A549 (cell line): ENCODE measurements at regions not wholly inside any gene's neighbourhood (a gene's known extent, or its start where the extent isn't known, plus 50 kb on each side); places are given as distances from the start of the nearest gene placed in this dataset.

ENCODE experiments used
- ATAC-seq, 2 experiments: fragments of 200-7000 bp in 1 of 2; fragments of >200 bp in 1 of 2; cut with Nextera tagmentation in 1 of 2; cut with Tn5 transposase in 1 of 2; 3 replicates each; pipeline versions ENCODE4 v1.8.0 to v1.9.1; 2018 to 2020; ENCODE audit warnings: mild to moderate bottlenecking in 1 of 2, moderate library complexity in 1 of 2
- CTCF ChIA-PET: fragments of 300-600 bp; sonication (Branson Sonifier 250); formaldehyde crosslinking; extraction: SDS; loops from one replicate; lab custom pipeline; 2021; ENCODE audit warnings: antibody characterized with exemption, inconsistent platforms; lab: Yijun Ruan, JAX
- POLR2A ChIA-PET: fragments of 350-600 bp; formaldehyde crosslinking; extraction: SDS; loops from one replicate; lab custom pipeline; 2021; ENCODE audit warnings: antibody characterized with exemption, inconsistent platforms; lab: Yijun Ruan, JAX
- DNase-seq, 2 experiments: peaks; one replicate each; pipeline versions ENCODE4 v3.0.0 to v3.0.0-alpha.2; 2011 to 2016; ENCODE audit warnings: low read depth in 1 of 2, low spot score in 1 of 2
- FAIRE-seq: peaks from 2 replicates; lab custom pipeline; 2011; peaks lifted over from hg19 to GRCh38; lab: Jason Lieb, UNC
- H3K27ac ChIP-seq, 2 experiments: fragments of >200 bp; sonication (Bioruptor Twin); formaldehyde crosslinking; 3 replicates each; pipeline ENCODE4 v1.5.1; 2016 to 2017
- H3K4me1 ChIP-seq: fragments of >200 bp; sonication (Bioruptor Twin); formaldehyde crosslinking; 3 replicates; pipeline ENCODE4 v1.6.1; 2016
- H3K4me2 ChIP-seq: fragments of >200 bp; sonication (Bioruptor Twin); formaldehyde crosslinking; 3 replicates; pipeline ENCODE4 v1.6.1; 2016
- H3K4me3 ChIP-seq: fragments of >200 bp; sonication (Bioruptor Twin); formaldehyde crosslinking; 3 replicates; pipeline ENCODE4 v1.5.1; 2016
- H3K9me3 ChIP-seq: fragments of >200 bp; sonication (Bioruptor Twin); formaldehyde crosslinking; 3 replicates; pipeline ENCODE4 v1.6.1; 2016
- BHLHE40 ChIP-seq: IDR thresholded peaks from 2 replicates; pipeline ENCODE4 v1.6.1; 2012; ENCODE audit warnings: low read depth, low read length, inconsistent platforms
- CBX2 ChIP-seq: fragments of 200-600 bp; sonication (generic); IDR thresholded peaks from 2 replicates; pipeline ENCODE4 v1.6.1; 2016; ENCODE audit warnings: low read depth, mild to moderate bottlenecking, borderline replicate concordance
- CHD2 ChIP-seq: fragments of 150-350 bp; IDR thresholded peaks from 2 replicates; pipeline ENCODE4 v1.6.1; 2014; ENCODE audit warnings: low read length; ENCODE audit not compliant: partially characterized antibody
- FOSB ChIP-seq: fragments of 250-450 bp; sonication (Bioruptor Pico); IDR thresholded peaks from 2 replicates; pipeline ENCODE4 v1.5.0; 2020; ENCODE audit warnings: mild to moderate bottlenecking, moderate library complexity
- HDAC2 ChIP-seq: fragments of 200-600 bp; sonication (generic); IDR thresholded peaks from 2 replicates; pipeline ENCODE4 v1.6.1; 2016
- HEYL ChIP-seq: fragments of 250-450 bp; sonication (Bioruptor Pico); IDR thresholded peaks from 2 replicates; pipeline ENCODE4 v1.8.0; 2021; ENCODE audit warnings: mild to moderate bottlenecking, moderate library complexity
- HOXB5 ChIP-seq: fragments of 250-450 bp; sonication (Bioruptor Pico); IDR thresholded peaks from 2 replicates; pipeline ENCODE4 v1.5.0; 2020; ENCODE audit warnings: mild to moderate bottlenecking, moderate library complexity
- KDM1A ChIP-seq: fragments of 200-600 bp; sonication (generic); IDR thresholded peaks from 2 replicates; pipeline ENCODE4 v1.6.1; 2016; ENCODE audit warnings: low read depth, mild to moderate bottlenecking
- KDM5A ChIP-seq: fragments of 200-600 bp; sonication (generic); IDR thresholded peaks from 2 replicates; pipeline ENCODE4 v1.6.1; 2016; ENCODE audit warnings: antibody characterized with exemption, mild to moderate bottlenecking
- NFE2L2 ChIP-seq: fragments of 150-350 bp; conservative IDR thresholded peaks from 2 replicates; pipeline ENCODE4 v1.6.1; 2014; ENCODE audit warnings: low read length
- PHF8 ChIP-seq: fragments of 200-600 bp; sonication (generic); IDR thresholded peaks from 2 replicates; pipeline ENCODE4 v1.6.1; 2016; ENCODE audit warnings: low read depth, mild to moderate bottlenecking, antibody characterized with exemption, moderate library complexity, borderline replicate concordance
- RAD21 ChIP-seq, 2 experiments: fragments of >200 bp in 1 of 2; sonication (Bioruptor Twin) in 1 of 2; formaldehyde crosslinking in 1 of 2; IDR thresholded peaks in 1 of 2; conservative IDR thresholded peaks in 1 of 2; 2 replicates in 1 of 2; 3 replicates in 1 of 2; pipeline ENCODE4 v1.6.1; 2012 to 2018; ENCODE audit warnings: inconsistent platforms in 1 of 2
- RARB ChIP-seq: fragments of 250-450 bp; sonication (Bioruptor Pico); IDR thresholded peaks from 2 replicates; pipeline ENCODE4 v1.8.0; 2021; ENCODE audit warnings: mild to moderate bottlenecking, moderate library complexity
- RCOR1 ChIP-seq: fragments of 150-350 bp; IDR thresholded peaks from 2 replicates; pipeline ENCODE4 v1.6.1; 2014; ENCODE audit warnings: antibody characterized with exemption, low read length, low read depth
- RFX5 ChIP-seq: fragments of 450-650 bp; IDR thresholded peaks from 2 replicates; pipeline ENCODE4 v1.7.1; 2014; ENCODE audit warnings: antibody characterized with exemption, mild to moderate bottlenecking, moderate library complexity
- RNF2 ChIP-seq: fragments of 200-600 bp; sonication (generic); IDR thresholded peaks from 2 replicates; pipeline ENCODE4 v1.6.1; 2016; ENCODE audit warnings: low read depth, mild to moderate bottlenecking, antibody characterized with exemption, moderate library complexity, borderline replicate concordance
- SREBF2 ChIP-seq: fragments of 450-650 bp; IDR thresholded peaks from 2 replicates; pipeline ENCODE4 v1.6.1; 2014; ENCODE audit warnings: mild to moderate bottlenecking, moderate library complexity
- ZFP36 ChIP-seq: fragments of 450-650 bp; IDR thresholded peaks from 2 replicates; pipeline ENCODE4 v1.6.1; 2014; ENCODE audit warnings: borderline replicate concordance; ENCODE audit not compliant: partially characterized antibody
- WGBS: methylation state at CpG from one replicate; pipeline ENCODE4 v1.1.6; 2017; ENCODE audit errors: missing lambda C conversion rate; 5-methylcytosine and 5-hydroxymethylcytosine counted together
- TF ChIP-seq, protein P1 (sequence below): fragments of >200 bp; sonication (Bioruptor Twin); formaldehyde crosslinking; IDR thresholded peaks from 3 replicates; pipeline ENCODE4 v1.6.1; 2016
- TF ChIP-seq, protein P2 (sequence below): IDR thresholded peaks from 2 replicates; pipeline ENCODE4 v1.6.1; 2012; ENCODE audit warnings: low read depth, borderline replicate concordance
- TF ChIP-seq, protein P3 (sequence below): IDR thresholded peaks from 2 replicates; pipeline ENCODE4 v1.6.1; 2012
- TF ChIP-seq, protein P4 (sequence below): fragments of 250-450 bp; sonication (Bioruptor Pico); IDR thresholded peaks from 2 replicates; pipeline ENCODE4 v1.5.0; 2021; ENCODE audit warnings: mild to moderate bottlenecking, moderate library complexity, borderline replicate concordance
- TF ChIP-seq, protein P5 (sequence below): fragments of 150-350 bp; IDR thresholded peaks from 2 replicates; pipeline ENCODE4 v1.6.1; 2014; ENCODE audit warnings: low read depth, mild to moderate bottlenecking, low read length
- TF ChIP-seq, protein P6 (sequence below): IDR thresholded peaks from 2 replicates; pipeline ENCODE4 v1.6.1; 2012
- TF ChIP-seq, protein P7 (sequence below): fragments of >200 bp; sonication (Bioruptor Twin); formaldehyde crosslinking; IDR thresholded peaks from 2 replicates; pipeline ENCODE4 v1.6.1; 2016
- TF ChIP-seq, protein P8 (sequence below): fragments of 450-650 bp; IDR thresholded peaks from 2 replicates; pipeline ENCODE4 v1.6.1; 2014; ENCODE audit warnings: antibody characterized with exemption

DNA sequence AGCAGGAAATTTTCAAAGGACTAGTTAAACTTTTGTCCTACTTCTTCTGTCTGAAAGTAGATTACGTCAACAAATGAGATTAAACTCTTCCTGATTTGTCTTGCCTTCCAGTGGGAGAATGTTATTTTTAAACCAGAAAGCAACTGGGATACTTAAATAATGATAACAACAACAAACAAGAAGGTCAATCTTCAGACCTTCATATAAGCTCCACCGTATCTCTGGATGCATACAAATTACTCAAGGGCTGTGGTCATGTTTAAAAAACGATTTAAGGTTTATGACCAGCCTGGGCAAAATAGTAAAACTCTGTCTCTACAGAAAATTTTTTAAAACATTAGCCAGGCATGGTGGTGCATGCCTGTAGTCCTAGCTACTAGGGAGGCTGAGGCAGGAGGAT, 145.3 kb upstream of the NPHP3 start:
- FAIRE-seq: no peak
- ATAC-seq: no peak
- DNase-seq: no peak
- H3K4me3 ChIP-seq: no peak overlapping the region
- POLR2A ChIA-PET: no interaction called here
- H3K27ac ChIP-seq: no peak overlapping the region
- TF ChIP-seq, protein P1, sequence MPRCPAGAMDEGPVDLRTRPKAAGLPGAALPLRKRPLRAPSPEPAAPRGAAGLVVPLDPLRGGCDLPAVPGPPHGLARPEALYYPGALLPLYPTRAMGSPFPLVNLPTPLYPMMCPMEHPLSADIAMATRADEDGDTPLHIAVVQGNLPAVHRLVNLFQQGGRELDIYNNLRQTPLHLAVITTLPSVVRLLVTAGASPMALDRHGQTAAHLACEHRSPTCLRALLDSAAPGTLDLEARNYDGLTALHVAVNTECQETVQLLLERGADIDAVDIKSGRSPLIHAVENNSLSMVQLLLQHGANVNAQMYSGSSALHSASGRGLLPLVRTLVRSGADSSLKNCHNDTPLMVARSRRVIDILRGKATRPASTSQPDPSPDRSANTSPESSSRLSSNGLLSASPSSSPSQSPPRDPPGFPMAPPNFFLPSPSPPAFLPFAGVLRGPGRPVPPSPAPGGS: no peak
- no peak for TF ChIP-seq NFE2L2
- TF ChIP-seq RCOR1: no peak
- no peak for TF ChIP-seq PHF8
- TF ChIP-seq HEYL: no peak
- TF ChIP-seq, protein P2, sequence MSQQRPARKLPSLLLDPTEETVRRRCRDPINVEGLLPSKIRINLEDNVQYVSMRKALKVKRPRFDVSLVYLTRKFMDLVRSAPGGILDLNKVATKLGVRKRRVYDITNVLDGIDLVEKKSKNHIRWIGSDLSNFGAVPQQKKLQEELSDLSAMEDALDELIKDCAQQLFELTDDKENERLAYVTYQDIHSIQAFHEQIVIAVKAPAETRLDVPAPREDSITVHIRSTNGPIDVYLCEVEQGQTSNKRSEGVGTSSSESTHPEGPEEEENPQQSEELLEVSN: no peak
- no peak for TF ChIP-seq BHLHE40
- TF ChIP-seq, protein P3, sequence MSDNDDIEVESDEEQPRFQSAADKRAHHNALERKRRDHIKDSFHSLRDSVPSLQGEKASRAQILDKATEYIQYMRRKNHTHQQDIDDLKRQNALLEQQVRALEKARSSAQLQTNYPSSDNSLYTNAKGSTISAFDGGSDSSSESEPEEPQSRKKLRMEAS: no peak
- TF ChIP-seq CHD2: no peak
- TF ChIP-seq, protein P4, sequence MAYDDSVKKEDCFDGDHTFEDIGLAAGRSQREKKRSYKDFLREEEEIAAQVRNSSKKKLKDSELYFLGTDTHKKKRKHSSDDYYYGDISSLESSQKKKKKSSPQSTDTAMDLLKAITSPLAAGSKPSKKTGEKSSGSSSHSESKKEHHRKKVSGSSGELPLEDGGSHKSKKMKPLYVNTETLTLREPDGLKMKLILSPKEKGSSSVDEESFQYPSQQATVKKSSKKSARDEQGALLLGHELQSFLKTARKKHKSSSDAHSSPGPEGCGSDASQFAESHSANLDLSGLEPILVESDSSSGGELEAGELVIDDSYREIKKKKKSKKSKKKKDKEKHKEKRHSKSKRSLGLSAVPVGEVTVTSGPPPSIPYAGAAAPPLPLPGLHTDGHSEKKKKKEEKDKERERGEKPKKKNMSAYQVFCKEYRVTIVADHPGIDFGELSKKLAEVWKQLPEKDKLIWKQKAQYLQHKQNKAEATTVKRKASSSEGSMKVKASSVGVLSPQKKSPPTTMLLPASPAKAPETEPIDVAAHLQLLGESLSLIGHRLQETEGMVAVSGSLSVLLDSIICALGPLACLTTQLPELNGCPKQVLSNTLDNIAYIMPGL (CRISPR knock-in tag): no peak
- TF ChIP-seq HOXB5 (CRISPR knock-in tag): no peak
- TF ChIP-seq, protein P5, sequence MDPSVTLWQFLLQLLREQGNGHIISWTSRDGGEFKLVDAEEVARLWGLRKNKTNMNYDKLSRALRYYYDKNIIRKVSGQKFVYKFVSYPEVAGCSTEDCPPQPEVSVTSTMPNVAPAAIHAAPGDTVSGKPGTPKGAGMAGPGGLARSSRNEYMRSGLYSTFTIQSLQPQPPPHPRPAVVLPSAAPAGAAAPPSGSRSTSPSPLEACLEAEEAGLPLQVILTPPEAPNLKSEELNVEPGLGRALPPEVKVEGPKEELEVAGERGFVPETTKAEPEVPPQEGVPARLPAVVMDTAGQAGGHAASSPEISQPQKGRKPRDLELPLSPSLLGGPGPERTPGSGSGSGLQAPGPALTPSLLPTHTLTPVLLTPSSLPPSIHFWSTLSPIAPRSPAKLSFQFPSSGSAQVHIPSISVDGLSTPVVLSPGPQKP: no peak
- TF ChIP-seq, protein P6, sequence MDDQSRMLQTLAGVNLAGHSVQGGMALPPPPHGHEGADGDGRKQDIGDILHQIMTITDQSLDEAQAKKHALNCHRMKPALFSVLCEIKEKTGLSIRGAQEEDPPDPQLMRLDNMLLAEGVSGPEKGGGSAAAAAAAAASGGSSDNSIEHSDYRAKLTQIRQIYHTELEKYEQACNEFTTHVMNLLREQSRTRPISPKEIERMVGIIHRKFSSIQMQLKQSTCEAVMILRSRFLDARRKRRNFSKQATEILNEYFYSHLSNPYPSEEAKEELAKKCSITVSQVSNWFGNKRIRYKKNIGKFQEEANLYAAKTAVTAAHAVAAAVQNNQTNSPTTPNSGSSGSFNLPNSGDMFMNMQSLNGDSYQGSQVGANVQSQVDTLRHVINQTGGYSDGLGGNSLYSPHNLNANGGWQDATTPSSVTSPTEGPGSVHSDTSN: no peak
- no peak for TF ChIP-seq HDAC2
- no peak for TF ChIP-seq RNF2
- no peak for TF ChIP-seq RAD21 (conservative IDR thresholded peaks at IDR 0.05 in 1 of 2, IDR thresholded peaks at IDR 0.05 in 1 of 2)
- TF ChIP-seq RARB: no peak
- CTCF ChIA-PET: no interaction called here
- H3K4me1 ChIP-seq: no peaks in the 10 kb centered on the region
- 8% methylated on average over 3 of the region's 3 CpGs for WGBS
- H3K4me2 ChIP-seq: no peak overlapping the region
- H3K9me3 ChIP-seq: no peaks in the 10 kb centered on the region

DNA sequence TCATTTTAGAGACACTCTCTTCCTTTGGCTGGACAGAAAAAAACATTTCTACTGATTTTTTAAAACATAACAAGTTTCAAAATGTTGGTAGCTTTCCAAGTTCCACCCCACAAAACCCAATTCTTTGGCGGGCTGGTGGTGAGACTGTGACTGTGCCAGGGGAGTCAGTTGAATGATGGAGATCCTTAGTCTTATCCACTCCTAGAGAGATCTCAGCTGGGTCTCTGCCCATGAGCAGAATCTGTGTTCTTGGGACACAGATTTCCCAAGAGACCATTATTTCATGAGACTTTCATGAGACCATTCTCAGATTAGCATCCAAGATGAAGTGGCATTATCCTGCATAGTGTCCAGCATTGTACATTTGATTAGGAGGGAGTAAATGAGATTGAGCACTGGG, 135.1 kb upstream of the NPHP3 start:
- no peak for DNase-seq
- CTCF ChIA-PET: no interaction called here

More for the DNA sequence above, 135.1 kb upstream of the NPHP3 start:
- no peaks in the 10 kb centered on the region for H3K4me1 ChIP-seq
- no peak overlapping the region for H3K27ac ChIP-seq
- H3K9me3 ChIP-seq: no peaks in the 10 kb centered on the region
- 27% methylated on average over 1 of the region's 1 CpG for WGBS
- POLR2A ChIA-PET: no interaction called here
- H3K4me3 ChIP-seq: no peak overlapping the region
- ATAC-seq (no peak), FAIRE-seq (no peak)
- TF ChIP-seq, protein P7, sequence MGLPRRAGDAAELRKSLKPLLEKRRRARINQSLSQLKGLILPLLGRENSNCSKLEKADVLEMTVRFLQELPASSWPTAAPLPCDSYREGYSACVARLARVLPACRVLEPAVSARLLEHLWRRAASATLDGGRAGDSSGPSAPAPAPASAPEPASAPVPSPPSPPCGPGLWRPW: no peak
- TF ChIP-seq, protein P1: no peak
- TF ChIP-seq RFX5 (no peak), ZFP36 (no peak), CBX2 (no peak), KDM5A (no peak), KDM1A (no peak), PHF8 (no peak), FOSB (no peak), SREBF2 (no peak)
- TF ChIP-seq, protein P8, sequence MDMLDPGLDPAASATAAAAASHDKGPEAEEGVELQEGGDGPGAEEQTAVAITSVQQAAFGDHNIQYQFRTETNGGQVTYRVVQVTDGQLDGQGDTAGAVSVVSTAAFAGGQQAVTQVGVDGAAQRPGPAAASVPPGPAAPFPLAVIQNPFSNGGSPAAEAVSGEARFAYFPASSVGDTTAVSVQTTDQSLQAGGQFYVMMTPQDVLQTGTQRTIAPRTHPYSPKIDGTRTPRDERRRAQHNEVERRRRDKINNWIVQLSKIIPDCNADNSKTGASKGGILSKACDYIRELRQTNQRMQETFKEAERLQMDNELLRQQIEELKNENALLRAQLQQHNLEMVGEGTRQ: no peak
- H3K4me2 ChIP-seq: no peak overlapping the region
